Panc1 (cell line): ENCODE measurements at regions not wholly inside any gene's neighbourhood (a gene's known extent, or its start where the extent isn't known, plus 50 kb on each side); places are given as distances from the start of the nearest gene placed in this dataset.

Source experiments
- ATAC-seq: fragments of 200-7000 bp; cut with Tn5 transposase; 2 replicates; pipeline ENCODE4 v1.9.1; 2020; ENCODE audit warnings: mild to moderate bottlenecking, moderate library complexity
- BruUV-seq: library from RNA; stranded (reverse); fragments of 400-500 nt; replicated peaks from 2 replicates; lab custom pipeline; 2021; lab: Mats Ljungman, UMichigan
- CTCF ChIA-PET: fragments of 300-600 bp; sonication (Branson Sonifier 250); formaldehyde crosslinking; loops from one replicate; lab custom pipeline; 2022; ENCODE audit warnings: antibody characterized with exemption; lab: Charles Lee
- POLR2A ChIA-PET: fragments of 300-600 bp; sonication (Branson Sonifier 250); formaldehyde crosslinking; loops from one replicate; lab custom pipeline; 2022; ENCODE audit warnings: antibody characterized with exemption; lab: Charles Lee
- DNase-seq: peaks from one replicate; pipeline ENCODE4 v3.0.0-alpha.2; 2010; ENCODE audit warnings: low read depth, low spot score
- H3K27ac ChIP-seq: 2 replicates; pipeline ENCODE4 v1.5.1; 2011; ENCODE audit warnings: mild to moderate bottlenecking, low read length, inconsistent platforms
- H3K27me3 ChIP-seq: fragments of 200-500 bp; sonication (Bioruptor generic); 2 replicates; pipeline ENCODE4 v1.6.0; 2014; ENCODE audit warnings: low read length, inconsistent platforms; ENCODE audit not compliant: control insufficient read depth, insufficient read depth
- H3K36me3 ChIP-seq: fragments of 200-500 bp; sonication (Bioruptor generic); 2 replicates; pipeline ENCODE4 v1.5.1; 2014; ENCODE audit warnings: inconsistent platforms, mild to moderate bottlenecking, low read length, moderate library complexity; ENCODE audit not compliant: control insufficient read depth, insufficient read depth
- H3K4me1 ChIP-seq: 2 replicates; pipeline ENCODE4 v1.5.1; 2011; ENCODE audit warnings: inconsistent platforms, mild to moderate bottlenecking, low read length, moderate library complexity; ENCODE audit not compliant: control insufficient read depth, insufficient read depth
- H3K4me3 ChIP-seq, 2 experiments: 2 replicates each; pipeline ENCODE4 v1.5.1; 2011 to 2012; ENCODE audit warnings: low read depth in 2 of 2, low read length in 2 of 2, mild to moderate bottlenecking in 2 of 2, inconsistent platforms in 1 of 2, moderate library complexity in 1 of 2
- H3K9me3 ChIP-seq: fragments of 200-500 bp; sonication (Bioruptor generic); 2 replicates; pipeline ENCODE4 v1.5.1; 2014; ENCODE audit warnings: low read depth, mild to moderate bottlenecking, inconsistent platforms, low read length, moderate library complexity; ENCODE audit not compliant: control insufficient read depth, insufficient read depth
- POLR2AphosphoS5 ChIP-seq: IDR thresholded peaks from 2 replicates; pipeline ENCODE4 v1.6.1; 2012; ENCODE audit warnings: mild to moderate bottlenecking, low read depth, low read length, moderate library complexity
- SIN3A ChIP-seq: IDR thresholded peaks from 2 replicates; pipeline ENCODE4 v1.6.1; 2012; ENCODE audit warnings: low read depth, mild to moderate bottlenecking, low read length, moderate library complexity, borderline replicate concordance; ENCODE audit not compliant: insufficient read depth
- TCF7L2 ChIP-seq: IDR thresholded peaks from 2 replicates; pipeline ENCODE4 v1.6.1; 2011; ENCODE audit warnings: mild to moderate bottlenecking, low read depth, low read length, inconsistent platforms
- in situ Hi-C: cut with HindIII; loops from 2 replicates; pipeline ENCODE4 v1.10.0; 2016; ENCODE audit warnings: low sequenced_read_pairs, low pct_unique_long_range_greater_than_20kb
- intact Hi-C: fragments of 100-400 bp; cut with micrococcal nuclease; formaldehyde crosslinking; loops from one replicate; pipeline ENCODE4 v1.10.0; 2022; ENCODE audit not compliant: unreplicated experiment
- TF ChIP-seq, protein P1 (sequence below): fragments of 450-650 bp; IDR thresholded peaks from 2 replicates; pipeline ENCODE4 v1.5.1; 2017; ENCODE audit warnings: mild to moderate bottlenecking
- TF ChIP-seq, protein P2 (sequence below), 2 experiments: IDR thresholded peaks; 2 replicates each; pipeline ENCODE4 v1.6.1; 2011 to 2012; ENCODE audit warnings: low read depth in 2 of 2, control low read depth in 1 of 2, low read length in 1 of 2, mild to moderate bottlenecking in 1 of 2, moderate library complexity in 1 of 2; ENCODE audit not compliant: insufficient read depth in 1 of 2

- Histone ChIP-seq H3K4me1 (no peaks in the 10 kb centered on the region), H3K36me3 (no peaks in the 10 kb centered on the region), H3K9me3 (no peaks in the 10 kb centered on the region), H3K4me3 (no peak overlapping the region), H3K27me3 (no peaks in the 10 kb centered on the region), H3K27ac (no peak overlapping the region)
- in situ Hi-C loops = no loop called here
- no TSS peak for BruUV-seq
- TF ChIP-seq, protein P1, sequence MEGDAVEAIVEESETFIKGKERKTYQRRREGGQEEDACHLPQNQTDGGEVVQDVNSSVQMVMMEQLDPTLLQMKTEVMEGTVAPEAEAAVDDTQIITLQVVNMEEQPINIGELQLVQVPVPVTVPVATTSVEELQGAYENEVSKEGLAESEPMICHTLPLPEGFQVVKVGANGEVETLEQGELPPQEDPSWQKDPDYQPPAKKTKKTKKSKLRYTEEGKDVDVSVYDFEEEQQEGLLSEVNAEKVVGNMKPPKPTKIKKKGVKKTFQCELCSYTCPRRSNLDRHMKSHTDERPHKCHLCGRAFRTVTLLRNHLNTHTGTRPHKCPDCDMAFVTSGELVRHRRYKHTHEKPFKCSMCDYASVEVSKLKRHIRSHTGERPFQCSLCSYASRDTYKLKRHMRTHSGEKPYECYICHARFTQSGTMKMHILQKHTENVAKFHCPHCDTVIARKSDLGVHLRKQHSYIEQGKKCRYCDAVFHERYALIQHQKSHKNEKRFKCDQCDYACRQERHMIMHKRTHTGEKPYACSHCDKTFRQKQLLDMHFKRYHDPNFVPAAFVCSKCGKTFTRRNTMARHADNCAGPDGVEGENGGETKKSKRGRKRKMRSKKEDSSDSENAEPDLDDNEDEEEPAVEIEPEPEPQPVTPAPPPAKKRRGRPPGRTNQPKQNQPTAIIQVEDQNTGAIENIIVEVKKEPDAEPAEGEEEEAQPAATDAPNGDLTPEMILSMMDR = no peak
- TF ChIP-seq, protein P2, sequence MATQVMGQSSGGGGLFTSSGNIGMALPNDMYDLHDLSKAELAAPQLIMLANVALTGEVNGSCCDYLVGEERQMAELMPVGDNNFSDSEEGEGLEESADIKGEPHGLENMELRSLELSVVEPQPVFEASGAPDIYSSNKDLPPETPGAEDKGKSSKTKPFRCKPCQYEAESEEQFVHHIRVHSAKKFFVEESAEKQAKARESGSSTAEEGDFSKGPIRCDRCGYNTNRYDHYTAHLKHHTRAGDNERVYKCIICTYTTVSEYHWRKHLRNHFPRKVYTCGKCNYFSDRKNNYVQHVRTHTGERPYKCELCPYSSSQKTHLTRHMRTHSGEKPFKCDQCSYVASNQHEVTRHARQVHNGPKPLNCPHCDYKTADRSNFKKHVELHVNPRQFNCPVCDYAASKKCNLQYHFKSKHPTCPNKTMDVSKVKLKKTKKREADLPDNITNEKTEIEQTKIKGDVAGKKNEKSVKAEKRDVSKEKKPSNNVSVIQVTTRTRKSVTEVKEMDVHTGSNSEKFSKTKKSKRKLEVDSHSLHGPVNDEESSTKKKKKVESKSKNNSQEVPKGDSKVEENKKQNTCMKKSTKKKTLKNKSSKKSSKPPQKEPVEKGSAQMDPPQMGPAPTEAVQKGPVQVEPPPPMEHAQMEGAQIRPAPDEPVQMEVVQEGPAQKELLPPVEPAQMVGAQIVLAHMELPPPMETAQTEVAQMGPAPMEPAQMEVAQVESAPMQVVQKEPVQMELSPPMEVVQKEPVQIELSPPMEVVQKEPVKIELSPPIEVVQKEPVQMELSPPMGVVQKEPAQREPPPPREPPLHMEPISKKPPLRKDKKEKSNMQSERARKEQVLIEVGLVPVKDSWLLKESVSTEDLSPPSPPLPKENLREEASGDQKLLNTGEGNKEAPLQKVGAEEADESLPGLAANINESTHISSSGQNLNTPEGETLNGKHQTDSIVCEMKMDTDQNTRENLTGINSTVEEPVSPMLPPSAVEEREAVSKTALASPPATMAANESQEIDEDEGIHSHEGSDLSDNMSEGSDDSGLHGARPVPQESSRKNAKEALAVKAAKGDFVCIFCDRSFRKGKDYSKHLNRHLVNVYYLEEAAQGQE (IDR thresholded peaks at IDR 0.05; ENCODE audit: insufficient read depth in 1 of 2, low read depth in 2 of 2, low read length in 1 of 2) = no peak
- TF ChIP-seq POLR2AphosphoS5 = no peak
- TF ChIP-seq TCF7L2 = no peak
- no peak for TF ChIP-seq SIN3A
- POLR2A ChIA-PET = no interaction called here
- CTCF ChIA-PET = no interaction called here
- intact Hi-C loops = no loop called here
- DNase-seq (no peak), ATAC-seq (no peak)
These were observed 102.1 kb upstream of the DAAM1 start for GRCh38 chr14:59086241-59086882.

DNA sequence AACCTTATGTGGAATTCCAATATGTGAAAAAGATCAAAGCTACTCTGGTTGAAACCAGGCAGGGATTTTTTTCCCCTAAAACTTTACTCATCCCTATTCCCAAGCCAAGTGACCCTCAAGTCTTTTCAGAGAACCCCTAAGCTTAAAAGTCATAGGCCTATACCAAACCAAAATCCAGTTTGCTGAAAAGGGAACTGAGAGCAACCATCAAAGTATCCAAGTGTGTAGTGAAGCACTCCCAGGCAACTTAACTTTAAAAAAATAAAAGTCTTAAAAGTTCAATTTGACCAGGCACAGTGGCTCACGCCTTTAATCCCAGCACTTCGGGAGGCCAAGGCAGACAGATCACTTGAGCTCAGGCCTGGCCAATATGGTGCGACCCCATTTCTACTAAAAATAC, 101.2 kb upstream of the DAAM1 start:
- TF ChIP-seq, protein P1 = no peak
- no peak for TF ChIP-seq TCF7L2
- no peak for TF ChIP-seq POLR2AphosphoS5
- TF ChIP-seq SIN3A = no peak
- ChIA-PET CTCF (interaction anchor here (0.6 kb wide), 1 partner anchor 341 kb away, joined by 8 read pairs; no protein-coding TSS in a partner anchor), POLR2A (no interaction called here)
- Histone ChIP-seq H3K4me3 (no peak overlapping the region), H3K27ac (no peak overlapping the region), H3K27me3 (peaks cover 3% of the 10 kb centered on the region), H3K36me3 (no peaks in the 10 kb centered on the region), H3K4me1 (no peaks in the 10 kb centered on the region), H3K9me3 (no peaks in the 10 kb centered on the region)
- in situ Hi-C loops (no loop called here), intact Hi-C loops (no loop called here)
- no TSS peak for BruUV-seq
- ATAC-seq (no peak), DNase-seq (no peak)
